H9 (cell line): ENCODE measurements at regions not wholly inside any gene's neighbourhood (a gene's known extent, or its start where the extent isn't known, plus 50 kb on each side); places are given as distances from the start of the nearest gene placed in this dataset.
A peak's percentile ranks its signal among the peaks of the same experiment; 100 is the strongest.

ENCODE experiments used
- DNase-seq: peaks from one replicate; pipeline ENCODE4 v3.0.0-alpha.2; 2017
- H2AFZ ChIP-seq: one replicate; pipeline ENCODE4 v1.6.1; 2013; ENCODE audit warnings: mild to moderate bottlenecking, low read length, control low read depth, moderate library complexity
- H2AK5ac ChIP-seq: 2 replicates; pipeline ENCODE4 v1.6.1; 2013; ENCODE audit warnings: low read length, control low read depth, mixed read lengths; ENCODE audit not compliant: insufficient read length
- H2BK120ac ChIP-seq: one replicate; pipeline ENCODE4 v1.6.1; 2013; ENCODE audit warnings: low read depth, mild to moderate bottlenecking, low read length, control low read depth, inconsistent platforms; ENCODE audit not compliant: poor library complexity, severe bottlenecking
- H2BK12ac ChIP-seq: 2 replicates; pipeline ENCODE4 v1.6.1; 2013; ENCODE audit warnings: low read length, control low read depth, mixed read lengths, low read depth; ENCODE audit not compliant: insufficient read length
- H2BK15ac ChIP-seq: 2 replicates; pipeline ENCODE4 v1.6.1; 2013; ENCODE audit warnings: low read depth, low read length, control low read depth
- H2BK20ac ChIP-seq: one replicate; pipeline ENCODE4 v1.6.1; 2013; ENCODE audit warnings: low read depth, mild to moderate bottlenecking, low read length, control low read depth, inconsistent platforms; ENCODE audit not compliant: poor library complexity, severe bottlenecking
- H2BK5ac ChIP-seq: 2 replicates; pipeline ENCODE4 v1.6.1; 2013; ENCODE audit warnings: low read length, control low read depth, mixed read lengths; ENCODE audit not compliant: insufficient read length
- H3K14ac ChIP-seq: 2 replicates; pipeline ENCODE4 v1.6.1; 2013; ENCODE audit warnings: low read length, control low read depth; ENCODE audit not compliant: insufficient read depth
- H3K18ac ChIP-seq: 2 replicates; pipeline ENCODE4 v1.6.1; 2013; ENCODE audit warnings: low read depth, mild to moderate bottlenecking, mixed read lengths, low read length, control low read depth; ENCODE audit not compliant: insufficient read length
- H3K23ac ChIP-seq: 2 replicates; pipeline ENCODE4 v1.6.1; 2013; ENCODE audit warnings: low read length, control low read depth, mixed read lengths, low read depth; ENCODE audit not compliant: insufficient read length
- H3K23me2 ChIP-seq: 2 replicates; pipeline ENCODE4 v1.6.1; 2013; ENCODE audit warnings: low read depth, mild to moderate bottlenecking, mixed read lengths, low read length, control low read depth; ENCODE audit not compliant: insufficient read length, poor library complexity, severe bottlenecking
- H3K27ac ChIP-seq: 2 replicates; pipeline ENCODE4 v1.5.1; 2013; ENCODE audit warnings: low read length, control low read depth, mixed read lengths, low read depth; ENCODE audit not compliant: insufficient read length
- H3K27me3 ChIP-seq: 2 replicates; pipeline ENCODE4 v1.6.1; 2013; ENCODE audit warnings: low read length, control low read depth, inconsistent platforms; ENCODE audit not compliant: insufficient read depth
- H3K4ac ChIP-seq: 2 replicates; pipeline ENCODE4 v1.6.1; 2013; ENCODE audit warnings: low read depth, mild to moderate bottlenecking, control low read depth, inconsistent platforms, low read length, moderate library complexity
- H3K4me1 ChIP-seq: 2 replicates; pipeline ENCODE4 v1.6.1; 2013; ENCODE audit warnings: low read length, control low read depth, inconsistent platforms; ENCODE audit not compliant: insufficient read depth
- H3K4me2 ChIP-seq: 2 replicates; pipeline ENCODE4 v1.6.1; 2013; ENCODE audit warnings: low read length, control low read depth, mixed read lengths; ENCODE audit not compliant: insufficient read length, insufficient read depth
- H3K56ac ChIP-seq: 2 replicates; pipeline ENCODE4 v1.6.1; 2013; ENCODE audit warnings: low read depth, mild to moderate bottlenecking, mixed read lengths, low read length, control low read depth; ENCODE audit not compliant: insufficient read length
- H3K79me1 ChIP-seq: 2 replicates; pipeline ENCODE4 v1.6.1; 2013; ENCODE audit warnings: low read depth, mild to moderate bottlenecking, moderate library complexity, low read length, control low read depth, inconsistent platforms; ENCODE audit not compliant: insufficient read depth, poor library complexity, severe bottlenecking
- H3K79me2 ChIP-seq: 2 replicates; pipeline ENCODE4 v1.6.1; 2013; ENCODE audit warnings: low read length, control low read depth, inconsistent platforms; ENCODE audit not compliant: insufficient read depth
- H3K9ac ChIP-seq: 2 replicates; pipeline ENCODE4 v1.6.1; 2013; ENCODE audit warnings: low read length, control low read depth, mixed read lengths; ENCODE audit not compliant: insufficient read length; ENCODE audit errors: extremely low read depth
- H3K9me3 ChIP-seq: one replicate; pipeline ENCODE4 v1.6.1; 2013; ENCODE audit warnings: low read depth, low read length, inconsistent platforms; ENCODE audit not compliant: control insufficient read depth
- H3T11ph ChIP-seq: one replicate; pipeline ENCODE4 v1.6.1; 2013; ENCODE audit warnings: mild to moderate bottlenecking, low read length, control low read depth, inconsistent platforms
- H4K20me1 ChIP-seq: one replicate; pipeline ENCODE4 v1.6.1; 2013; ENCODE audit not compliant: control insufficient read depth, insufficient read length, insufficient read depth
- H4K5ac ChIP-seq: 2 replicates; pipeline ENCODE4 v1.6.1; 2013; ENCODE audit warnings: low read depth, mild to moderate bottlenecking, mixed read lengths, low read length, control low read depth; ENCODE audit not compliant: insufficient read length
- H4K8ac ChIP-seq: replicated peaks from 2 replicates; pipeline ENCODE4 v1.6.1; 2013; ENCODE audit warnings: low read length, control low read depth, mixed read lengths, low read depth; ENCODE audit not compliant: insufficient read length
- H4K91ac ChIP-seq: 2 replicates; pipeline ENCODE4 v1.6.1; 2013; ENCODE audit warnings: low read depth, mild to moderate bottlenecking, moderate library complexity, mixed read lengths, low read length, control low read depth; ENCODE audit not compliant: insufficient read length
- H3K27ac Mint-ChIP-seq, 3 experiments: 2 replicates in 2 of 3; 3 replicates in 1 of 3; pipeline ENCODE4 v1.8.0; 2020 to 2021; ENCODE audit warnings: mixed read lengths in 3 of 3, mild to moderate bottlenecking in 1 of 3, moderate library complexity in 1 of 3
- H3K27me3 Mint-ChIP-seq: 2 replicates; pipeline ENCODE4 v1.8.0; 2021; ENCODE audit warnings: low read depth, mild to moderate bottlenecking, moderate library complexity, mixed read lengths
- H3K36me3 Mint-ChIP-seq, 3 experiments: 2 replicates in 2 of 3; 3 replicates in 1 of 3; pipeline ENCODE4 v1.8.0; 2020 to 2021; ENCODE audit warnings: low read depth in 3 of 3, mixed read lengths in 3 of 3; ENCODE audit not compliant: insufficient read depth in 1 of 3
- H3K4me1 Mint-ChIP-seq, 2 experiments: 2 replicates each; pipeline ENCODE4 v1.8.0; 2020; ENCODE audit warnings: mixed read lengths in 2 of 2
- H3K4me3 Mint-ChIP-seq, 2 experiments: 2 replicates in 1 of 2; 3 replicates in 1 of 2; pipeline ENCODE4 v1.8.0; 2020 to 2021; ENCODE audit warnings: mild to moderate bottlenecking in 2 of 2, mixed read lengths in 2 of 2, moderate library complexity in 1 of 2
- H3K9me3 Mint-ChIP-seq, 2 experiments: 2 replicates in 1 of 2; 3 replicates in 1 of 2; pipeline ENCODE4 v1.8.0; 2020; ENCODE audit warnings: mild to moderate bottlenecking in 2 of 2, mixed read lengths in 2 of 2, moderate library complexity in 1 of 2
- WGBS: extraction: QIAGEN DNeasy Blood & Tissue Kit; methylation state at CpG from one replicate; pipeline ENCODE4 v1.1.7; 2013; ENCODE audit warnings: missing lambda C conversion rate, low lambda C conversion rate, mixed read lengths; ENCODE audit not compliant: insufficient read length; ENCODE audit errors: extremely low coverage; 5-methylcytosine and 5-hydroxymethylcytosine counted together
- TF ChIP-seq, protein P1 (sequence below): fragments of 200-600 bp; sonication (generic); conservative IDR thresholded peaks from 3 replicates; pipeline ENCODE4 v1.8.0; 2021; ENCODE audit warnings: antibody characterized with exemption, mild to moderate bottlenecking

DNA sequence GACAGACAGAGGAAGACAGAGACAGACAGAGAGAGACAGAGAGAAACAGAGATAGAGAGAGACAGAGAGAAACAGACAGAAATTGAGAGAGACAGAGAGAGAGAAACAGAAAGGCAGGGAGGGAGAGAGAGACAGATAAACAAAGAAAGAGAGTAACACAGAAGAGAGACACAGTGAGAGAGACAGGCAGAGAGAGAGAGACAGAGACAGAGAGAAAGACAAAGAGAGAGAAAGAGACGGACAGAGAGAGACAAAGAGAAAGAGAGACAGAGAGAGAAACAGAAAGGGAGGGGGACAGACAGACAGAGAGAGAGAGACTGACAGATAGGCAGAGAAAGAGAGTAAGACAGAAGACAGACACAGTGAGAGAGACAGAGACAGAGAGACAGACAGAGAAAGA is 108.5 kb upstream of the ANKRD30BL start:
- no peak overlapping the region for H3K4me2 ChIP-seq
- peaks cover 5% of the 10 kb centered on the region for H3K9me3 ChIP-seq
- H2AFZ ChIP-seq: no peak overlapping the region
- H3K27ac Mint-ChIP-seq: no peak overlapping the region
- H3K79me2 ChIP-seq: no peaks in the 10 kb centered on the region
- H3K27me3 Mint-ChIP-seq: no peaks in the 10 kb centered on the region
- H2BK120ac ChIP-seq: no peak overlapping the region
- H3K4me3 Mint-ChIP-seq: no peak overlapping the region
- DNase-seq: no peak
- no peak overlapping the region for H4K8ac ChIP-seq
- H2BK5ac ChIP-seq: no peak overlapping the region
- H2BK15ac ChIP-seq: no peak overlapping the region
- no CpG with 5 or more reads among the region's 1 CpG for WGBS
- no peak overlapping the region for H2AK5ac ChIP-seq
- no peak overlapping the region for H2BK12ac ChIP-seq
- no peaks in the 10 kb centered on the region for H3K23me2 ChIP-seq
- H3K23ac ChIP-seq: no peak overlapping the region
- no peak overlapping the region for H3T11ph ChIP-seq
- no peak overlapping the region for H3K9ac ChIP-seq
- H3K14ac ChIP-seq: no peak overlapping the region
- TF ChIP-seq, protein P1, sequence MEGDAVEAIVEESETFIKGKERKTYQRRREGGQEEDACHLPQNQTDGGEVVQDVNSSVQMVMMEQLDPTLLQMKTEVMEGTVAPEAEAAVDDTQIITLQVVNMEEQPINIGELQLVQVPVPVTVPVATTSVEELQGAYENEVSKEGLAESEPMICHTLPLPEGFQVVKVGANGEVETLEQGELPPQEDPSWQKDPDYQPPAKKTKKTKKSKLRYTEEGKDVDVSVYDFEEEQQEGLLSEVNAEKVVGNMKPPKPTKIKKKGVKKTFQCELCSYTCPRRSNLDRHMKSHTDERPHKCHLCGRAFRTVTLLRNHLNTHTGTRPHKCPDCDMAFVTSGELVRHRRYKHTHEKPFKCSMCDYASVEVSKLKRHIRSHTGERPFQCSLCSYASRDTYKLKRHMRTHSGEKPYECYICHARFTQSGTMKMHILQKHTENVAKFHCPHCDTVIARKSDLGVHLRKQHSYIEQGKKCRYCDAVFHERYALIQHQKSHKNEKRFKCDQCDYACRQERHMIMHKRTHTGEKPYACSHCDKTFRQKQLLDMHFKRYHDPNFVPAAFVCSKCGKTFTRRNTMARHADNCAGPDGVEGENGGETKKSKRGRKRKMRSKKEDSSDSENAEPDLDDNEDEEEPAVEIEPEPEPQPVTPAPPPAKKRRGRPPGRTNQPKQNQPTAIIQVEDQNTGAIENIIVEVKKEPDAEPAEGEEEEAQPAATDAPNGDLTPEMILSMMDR: no peak
- H4K91ac ChIP-seq: no peak overlapping the region
- H3K4me1 ChIP-seq: no peaks in the 10 kb centered on the region; the same call in 1 of the 2 replicates
- no peak overlapping the region for H3K56ac ChIP-seq
- peaks cover 0 to 3% of the 10 kb centered on the region in 2 experiments; a peak in 2 of 5 replicates for H3K9me3 Mint-ChIP-seq
- H2BK20ac ChIP-seq: peak overlapping the region; percentile 60
- H3K4me1 Mint-ChIP-seq: no peaks in the 10 kb centered on the region
- no peak overlapping the region for H3K18ac ChIP-seq
- H4K20me1 ChIP-seq: no peaks in the 10 kb centered on the region
- no peaks in the 10 kb centered on the region for H3K79me1 ChIP-seq
- no peaks in the 10 kb centered on the region for H3K27me3 ChIP-seq
- H3K4ac ChIP-seq: no peak overlapping the region
- no peaks in the 10 kb centered on the region for H3K36me3 Mint-ChIP-seq
- H4K5ac ChIP-seq: no peak overlapping the region
- H3K27ac ChIP-seq: no peak overlapping the region
